ENCODE measurements at regions not wholly inside any gene's neighbourhood (a gene's known extent, or its start where the extent isn't known, plus 50 kb on each side); places are given as distances from the start of the nearest gene placed in this dataset.

DNA sequence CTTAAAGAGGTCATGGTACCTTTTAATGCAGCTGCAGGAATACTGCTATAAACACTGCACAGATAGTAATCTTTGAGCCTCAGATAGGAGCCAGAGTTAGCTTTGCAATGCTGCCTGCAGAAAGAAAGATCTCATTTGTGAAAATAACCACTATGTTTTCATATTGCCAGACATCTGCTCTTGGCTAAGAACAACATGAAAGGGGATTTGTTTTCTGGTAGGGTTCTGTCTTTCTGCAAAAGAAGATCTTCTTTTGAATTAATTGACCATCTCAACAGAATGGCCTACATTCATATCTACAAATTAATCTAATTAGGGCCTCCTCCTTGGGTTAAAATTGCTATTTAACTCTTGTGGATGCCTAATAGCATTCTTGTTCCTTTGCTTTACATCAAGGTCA, 177.6 kb upstream of the DPYD start:
- Histone ChIP-seq H3K4me1 (ENCODE audit: control insufficient read depth, insufficient read depth, low read length) (peaks cover 25% of the 10 kb centered on the region), H3K9ac (ENCODE audit: low read length) (no peak overlapping the region), H3K36me3 (ENCODE audit: control insufficient read depth, insufficient read depth, low read length, severe bottlenecking) (no peaks in the 10 kb centered on the region), H3K4me3 (ENCODE audit: low read length) (no peak overlapping the region), H3K9me3 (ENCODE audit: control insufficient read depth, low read length) (no peaks in the 10 kb centered on the region), H3K27me3 (replicated peaks; ENCODE audit: control insufficient read depth, insufficient read depth, low read length) (no peaks in the 10 kb centered on the region)
- DNase-seq (ENCODE audit: low read depth): no peak

DNA sequence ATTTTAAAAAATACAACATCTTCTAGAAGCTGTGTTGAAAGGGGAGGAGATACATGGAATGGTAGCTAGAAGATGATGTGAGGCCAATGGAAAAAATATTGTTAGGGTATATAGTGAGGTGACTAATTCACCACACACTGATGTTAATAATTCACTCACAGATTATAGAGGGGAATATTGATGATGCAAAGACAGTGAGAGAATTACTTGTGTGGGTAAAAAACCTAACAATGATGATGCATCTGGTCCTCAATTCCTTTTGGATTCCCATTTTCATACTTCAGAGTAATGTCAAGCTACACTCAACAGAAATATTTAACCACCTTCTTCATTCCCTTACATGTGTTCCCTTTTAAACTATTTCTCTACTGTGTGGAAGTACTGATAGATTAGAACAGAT, 169.5 kb upstream of the DPYD start:
- H3K9me3 ChIP-seq (ENCODE audit: control insufficient read depth, low read length): no peaks in the 10 kb centered on the region
- DNase-seq (ENCODE audit: low read depth): no peak
- no peak overlapping the region for H3K9ac ChIP-seq (ENCODE audit: low read length)
- no peak overlapping the region for H3K4me3 ChIP-seq (ENCODE audit: low read length)
- H3K36me3 ChIP-seq (ENCODE audit: control insufficient read depth, insufficient read depth, low read length, severe bottlenecking): no peaks in the 10 kb centered on the region
- H3K27me3 ChIP-seq (replicated peaks; ENCODE audit: control insufficient read depth, insufficient read depth, low read length): no peaks in the 10 kb centered on the region
- peaks cover 9% of the 10 kb centered on the region for H3K4me1 ChIP-seq (ENCODE audit: control insufficient read depth, insufficient read depth, low read length)

DNA sequence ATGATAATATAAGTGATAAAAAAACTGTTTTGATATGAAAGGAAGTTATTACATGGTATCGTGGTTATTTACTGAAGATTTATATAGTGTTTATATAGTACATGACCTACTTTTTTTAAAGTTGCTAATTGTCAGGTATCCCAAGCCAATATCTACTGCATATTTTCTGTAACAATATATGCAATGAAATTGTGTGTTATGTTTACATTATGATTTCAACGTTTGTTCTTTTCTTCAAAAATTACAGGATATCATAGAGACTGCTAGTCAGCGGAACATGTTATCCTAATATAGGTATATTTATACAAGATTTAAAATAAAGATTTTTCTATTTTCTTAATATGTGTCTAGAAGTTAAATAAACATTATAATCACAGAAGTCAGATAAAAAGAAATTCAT, 167.5 kb upstream of the DPYD start:
- Histone ChIP-seq H3K27me3 (replicated peaks; ENCODE audit: control insufficient read depth, insufficient read depth, low read length) (no peaks in the 10 kb centered on the region), H3K9me3 (ENCODE audit: control insufficient read depth, low read length) (no peaks in the 10 kb centered on the region), H3K4me1 (ENCODE audit: control insufficient read depth, insufficient read depth, low read length) (peaks cover 9% of the 10 kb centered on the region), H3K4me3 (ENCODE audit: low read length) (no peak overlapping the region), H3K36me3 (ENCODE audit: control insufficient read depth, insufficient read depth, low read length, severe bottlenecking) (no peaks in the 10 kb centered on the region), H3K9ac (ENCODE audit: low read length) (no peak overlapping the region)
- no peak for DNase-seq (ENCODE audit: low read depth)

DNA sequence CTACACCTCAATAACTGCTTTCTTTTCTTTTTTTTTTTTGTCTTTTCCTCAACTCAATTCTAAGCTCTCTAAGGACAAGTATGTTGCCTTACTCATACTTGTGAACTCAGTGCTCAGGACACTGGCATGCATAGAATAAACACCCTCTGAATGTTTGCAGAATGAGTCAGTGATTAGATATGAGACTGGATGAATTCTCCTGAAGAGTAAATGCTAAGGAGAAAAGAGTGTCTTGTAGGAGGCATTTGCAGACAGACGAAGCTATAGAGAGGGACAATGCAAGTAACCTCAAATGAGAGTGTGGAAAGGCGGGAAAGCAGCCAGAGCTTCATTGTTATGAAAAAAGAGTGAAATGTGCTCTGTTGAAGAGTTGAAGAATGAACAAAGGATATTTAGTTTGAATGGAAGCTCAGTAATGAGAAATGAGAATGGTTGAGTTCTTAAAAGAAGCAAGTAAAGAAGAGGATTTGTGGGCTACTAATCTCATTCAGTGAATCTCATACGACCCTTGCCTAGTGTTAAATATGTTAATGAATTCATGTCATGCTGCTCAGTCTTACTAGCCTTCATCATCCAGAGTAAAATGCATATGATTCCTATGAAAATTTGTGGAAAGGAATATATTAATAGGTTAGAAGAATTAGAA, 166.1 kb upstream of the DPYD start:
- peak; percentile 87 for DNase-seq (ENCODE audit: low read depth)
- H3K27me3 ChIP-seq (replicated peaks; ENCODE audit: control insufficient read depth, insufficient read depth, low read length): no peaks in the 10 kb centered on the region
- H3K4me1 ChIP-seq (ENCODE audit: control insufficient read depth, insufficient read depth, low read length): peaks cover 9% of the 10 kb centered on the region
- H3K36me3 ChIP-seq (ENCODE audit: control insufficient read depth, insufficient read depth, low read length, severe bottlenecking): no peaks in the 10 kb centered on the region
- no peak overlapping the region for H3K4me3 ChIP-seq (ENCODE audit: low read length)
- H3K9me3 ChIP-seq (ENCODE audit: control insufficient read depth, low read length): no peaks in the 10 kb centered on the region
- no peak overlapping the region for H3K9ac ChIP-seq (ENCODE audit: low read length)

DNA sequence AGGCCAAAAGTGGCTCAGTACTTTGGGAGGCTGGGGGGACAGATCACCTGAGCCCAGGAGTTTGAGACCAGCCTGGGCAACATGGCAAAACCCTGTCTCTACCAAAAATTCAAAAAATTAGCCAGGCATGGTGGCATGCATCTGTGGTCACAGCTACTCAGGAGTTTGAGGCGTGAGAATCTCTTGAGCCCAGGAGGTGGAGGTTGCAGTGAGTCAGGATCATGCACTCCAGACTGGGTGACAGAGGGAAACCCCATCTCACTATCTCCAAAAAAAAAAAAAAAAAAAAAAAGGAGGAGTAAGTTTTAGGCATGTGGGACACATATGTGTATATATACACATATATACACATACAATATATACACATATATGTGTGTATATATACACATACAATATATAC, 165.3 kb upstream of the DPYD start:
- H3K9ac ChIP-seq (ENCODE audit: low read length): no peak overlapping the region
- H3K4me3 ChIP-seq (ENCODE audit: low read length): no peak overlapping the region
- no peaks in the 10 kb centered on the region for H3K9me3 ChIP-seq (ENCODE audit: control insufficient read depth, low read length)
- no peaks in the 10 kb centered on the region for H3K27me3 ChIP-seq (replicated peaks; ENCODE audit: control insufficient read depth, insufficient read depth, low read length)
- peak; percentile 24 for DNase-seq (ENCODE audit: low read depth)
- peaks cover 9% of the 10 kb centered on the region for H3K4me1 ChIP-seq (ENCODE audit: control insufficient read depth, insufficient read depth, low read length)
- H3K36me3 ChIP-seq (ENCODE audit: control insufficient read depth, insufficient read depth, low read length, severe bottlenecking): no peaks in the 10 kb centered on the region

DNA sequence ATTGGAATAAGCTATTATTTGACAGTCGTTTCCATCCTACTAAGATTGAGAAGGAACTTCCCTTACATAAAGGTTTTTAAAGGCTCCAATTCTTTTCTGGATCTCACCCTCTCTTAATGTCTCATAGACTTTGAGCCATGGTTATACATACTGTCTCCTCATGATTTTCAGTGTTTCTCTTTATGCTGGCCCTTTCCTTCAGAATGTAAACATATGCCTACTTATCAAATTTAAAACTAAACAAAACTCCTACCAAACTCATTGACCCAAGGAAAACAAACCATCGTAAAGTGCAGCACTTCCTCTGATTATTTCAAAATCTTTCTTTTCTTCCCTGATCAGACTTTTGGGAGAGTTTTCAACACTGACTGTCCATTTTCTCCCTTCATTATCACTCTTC, 163.4 kb upstream of the DPYD start:
- Histone ChIP-seq H3K27me3 (replicated peaks; ENCODE audit: control insufficient read depth, insufficient read depth, low read length) (no peaks in the 10 kb centered on the region), H3K36me3 (ENCODE audit: control insufficient read depth, insufficient read depth, low read length, severe bottlenecking) (no peaks in the 10 kb centered on the region), H3K4me3 (ENCODE audit: low read length) (no peak overlapping the region), H3K9ac (ENCODE audit: low read length) (no peak overlapping the region), H3K4me1 (ENCODE audit: control insufficient read depth, insufficient read depth, low read length) (peaks cover 9% of the 10 kb centered on the region), H3K9me3 (ENCODE audit: control insufficient read depth, low read length) (no peaks in the 10 kb centered on the region)
- DNase-seq (ENCODE audit: low read depth): peak; percentile 5

DNA sequence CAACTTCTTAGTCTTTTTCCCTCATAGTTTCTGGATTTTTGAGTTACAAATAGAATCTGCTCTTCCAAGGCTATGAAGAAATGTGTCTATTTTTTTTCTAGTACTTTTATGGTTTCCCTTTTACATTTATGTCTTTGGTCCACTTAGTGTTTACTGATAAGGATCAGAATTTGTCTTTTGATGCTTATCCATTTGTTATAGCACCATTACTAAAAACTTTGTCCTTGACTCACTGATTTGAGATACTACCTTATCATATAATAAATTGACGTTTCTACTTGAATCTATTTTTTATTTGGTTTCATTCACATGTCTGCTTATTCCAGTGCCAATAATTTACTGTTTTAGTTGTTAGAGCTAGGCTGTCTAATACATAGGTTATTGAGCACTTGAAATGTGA, 161.1 kb upstream of the DPYD start:
- no peak for DNase-seq (ENCODE audit: low read depth)
- no peaks in the 10 kb centered on the region for H3K27me3 ChIP-seq (replicated peaks; ENCODE audit: control insufficient read depth, insufficient read depth, low read length)
- H3K9me3 ChIP-seq (ENCODE audit: control insufficient read depth, low read length): no peaks in the 10 kb centered on the region

DNA sequence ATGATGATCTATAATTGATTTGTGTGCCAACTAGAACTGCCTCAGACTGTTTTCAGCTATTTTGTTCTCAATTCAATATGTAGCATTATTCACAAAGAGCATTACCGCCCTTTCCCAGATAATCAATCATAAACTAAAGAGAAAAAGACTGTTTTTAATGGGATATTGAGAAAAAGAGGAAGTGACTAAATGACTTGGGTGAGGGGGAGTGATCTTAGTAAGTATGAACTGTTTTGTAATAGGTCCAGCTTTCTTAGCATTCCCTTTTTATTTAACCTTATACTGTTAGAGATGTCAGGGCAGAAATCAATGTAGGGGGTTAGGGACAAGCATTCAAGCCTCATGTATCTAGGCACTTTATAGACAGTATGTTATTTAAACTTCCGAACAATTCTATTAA, 157.8 kb upstream of the DPYD start:
- H3K27me3 ChIP-seq (replicated peaks; ENCODE audit: control insufficient read depth, insufficient read depth, low read length): no peaks in the 10 kb centered on the region
- no peak overlapping the region for H3K4me3 ChIP-seq (ENCODE audit: low read length)
- DNase-seq (ENCODE audit: low read depth): no peak
- peaks cover 3% of the 10 kb centered on the region for H3K4me1 ChIP-seq (ENCODE audit: control insufficient read depth, insufficient read depth, low read length)
- no peaks in the 10 kb centered on the region for H3K9me3 ChIP-seq (ENCODE audit: control insufficient read depth, low read length)
- no peaks in the 10 kb centered on the region for H3K36me3 ChIP-seq (ENCODE audit: control insufficient read depth, insufficient read depth, low read length, severe bottlenecking)
- no peak overlapping the region for H3K9ac ChIP-seq (ENCODE audit: low read length)

More for the DNA sequence above, 161.1 kb upstream of the DPYD start:
- peaks cover 5% of the 10 kb centered on the region for H3K4me1 ChIP-seq (ENCODE audit: control insufficient read depth, insufficient read depth, low read length)
- no peaks in the 10 kb centered on the region for H3K36me3 ChIP-seq (ENCODE audit: control insufficient read depth, insufficient read depth, low read length, severe bottlenecking)
- H3K9ac ChIP-seq (ENCODE audit: low read length): no peak overlapping the region
- H3K4me3 ChIP-seq (ENCODE audit: low read length): no peak overlapping the region

DNA sequence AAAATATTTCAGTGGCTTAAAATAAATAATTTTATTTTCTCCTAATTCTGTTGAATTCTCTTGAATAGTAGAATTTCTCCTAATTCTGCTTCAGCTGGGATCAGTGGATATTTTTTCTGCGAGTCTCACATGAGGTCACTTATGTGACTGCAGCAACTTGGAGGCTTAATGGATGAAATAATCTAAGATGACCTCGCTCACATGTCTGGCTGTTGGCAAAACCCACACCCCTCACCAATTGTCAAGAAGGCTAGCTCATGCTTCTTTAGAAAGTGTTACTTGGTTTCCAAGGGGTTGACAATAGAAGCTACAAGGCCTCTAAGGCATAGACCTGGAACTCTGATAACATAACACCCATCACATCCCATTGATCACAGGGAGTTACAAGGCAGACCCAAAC, 156.9 kb upstream of the DPYD start:
- Histone ChIP-seq H3K9me3 (ENCODE audit: control insufficient read depth, low read length) (no peaks in the 10 kb centered on the region), H3K27me3 (replicated peaks; ENCODE audit: control insufficient read depth, insufficient read depth, low read length) (no peaks in the 10 kb centered on the region), H3K4me1 (ENCODE audit: control insufficient read depth, insufficient read depth, low read length) (peaks cover 3% of the 10 kb centered on the region), H3K36me3 (ENCODE audit: control insufficient read depth, insufficient read depth, low read length, severe bottlenecking) (no peaks in the 10 kb centered on the region), H3K4me3 (ENCODE audit: low read length) (no peak overlapping the region), H3K9ac (ENCODE audit: low read length) (no peak overlapping the region)
- no peak for DNase-seq (ENCODE audit: low read depth)

DNA sequence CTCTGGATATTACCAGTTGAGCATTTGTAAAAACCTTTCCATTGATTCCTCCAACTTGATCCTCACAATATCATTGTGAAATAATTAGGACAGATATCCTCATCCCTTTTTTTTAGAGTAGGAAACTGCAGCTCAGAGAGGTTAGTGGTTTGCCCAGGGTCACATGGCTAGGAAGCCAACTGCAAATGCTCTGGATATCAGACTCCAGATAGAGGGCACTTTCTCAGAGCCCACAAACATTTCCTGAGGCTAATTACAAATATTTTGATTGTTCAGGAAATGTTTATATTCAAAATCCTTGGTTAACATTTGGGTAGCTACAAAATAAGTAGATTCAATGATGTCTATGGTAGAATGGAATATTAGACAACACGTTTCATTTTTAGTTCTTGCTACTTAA, 154.8 kb upstream of the DPYD start:
- no peak for DNase-seq (ENCODE audit: low read depth)
- H3K9me3 ChIP-seq (ENCODE audit: control insufficient read depth, low read length): no peaks in the 10 kb centered on the region
- H3K27me3 ChIP-seq (replicated peaks; ENCODE audit: control insufficient read depth, insufficient read depth, low read length): no peaks in the 10 kb centered on the region
- H3K36me3 ChIP-seq (ENCODE audit: control insufficient read depth, insufficient read depth, low read length, severe bottlenecking): no peaks in the 10 kb centered on the region
- no peak overlapping the region for H3K4me3 ChIP-seq (ENCODE audit: low read length)
- no peak overlapping the region for H3K9ac ChIP-seq (ENCODE audit: low read length)
- H3K4me1 ChIP-seq (ENCODE audit: control insufficient read depth, insufficient read depth, low read length): peaks cover 3% of the 10 kb centered on the region

DNA sequence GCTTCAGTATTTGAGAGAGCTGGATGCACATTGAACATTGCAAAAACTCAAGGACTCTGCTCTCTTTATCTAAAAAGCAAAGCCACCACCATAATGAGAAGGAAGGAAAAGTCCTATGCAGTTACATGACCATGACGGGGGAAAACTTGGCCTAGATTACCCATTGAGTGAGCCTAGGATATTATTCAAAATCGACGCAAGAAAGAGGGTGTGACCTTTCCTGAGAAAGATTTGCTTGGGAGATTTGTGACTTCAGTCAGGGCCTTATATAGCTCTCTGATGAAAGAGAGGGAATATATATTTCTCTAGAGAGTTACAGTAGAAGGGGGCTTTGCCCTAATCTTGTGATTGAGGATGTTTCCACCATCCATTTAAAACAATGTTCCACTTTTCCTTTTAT, 153.0 kb upstream of the DPYD start:
- Histone ChIP-seq H3K9ac (ENCODE audit: low read length) (no peak overlapping the region), H3K9me3 (ENCODE audit: control insufficient read depth, low read length) (no peaks in the 10 kb centered on the region), H3K4me1 (ENCODE audit: control insufficient read depth, insufficient read depth, low read length) (peaks cover 3% of the 10 kb centered on the region), H3K4me3 (ENCODE audit: low read length) (no peak overlapping the region), H3K36me3 (ENCODE audit: control insufficient read depth, insufficient read depth, low read length, severe bottlenecking) (no peaks in the 10 kb centered on the region), H3K27me3 (replicated peaks; ENCODE audit: control insufficient read depth, insufficient read depth, low read length) (no peaks in the 10 kb centered on the region)
- DNase-seq (ENCODE audit: low read depth): no peak

DNA sequence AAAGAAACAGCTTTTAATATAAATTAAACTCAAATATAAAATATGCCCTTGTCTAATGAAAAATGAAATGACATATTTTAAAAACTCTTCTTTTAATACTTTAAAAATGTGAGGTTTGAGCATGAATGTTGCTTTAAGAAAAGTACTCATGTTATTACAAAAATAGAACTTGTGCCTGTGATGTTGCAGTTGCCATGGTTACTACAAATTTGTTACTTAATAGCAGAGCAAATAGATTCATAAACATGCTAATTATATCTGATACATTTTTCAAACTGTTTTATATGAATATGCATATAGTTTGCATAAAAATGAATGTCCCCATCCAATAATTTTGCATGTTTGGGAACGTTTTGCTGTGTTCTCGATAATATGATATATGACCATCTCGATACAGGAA, 152.3 kb upstream of the DPYD start:
- H3K27me3 ChIP-seq (replicated peaks; ENCODE audit: control insufficient read depth, insufficient read depth, low read length): no peaks in the 10 kb centered on the region
- DNase-seq (ENCODE audit: low read depth): no peak
- no peak overlapping the region for H3K4me3 ChIP-seq (ENCODE audit: low read length)
- H3K36me3 ChIP-seq (ENCODE audit: control insufficient read depth, insufficient read depth, low read length, severe bottlenecking): no peaks in the 10 kb centered on the region
- H3K4me1 ChIP-seq (ENCODE audit: control insufficient read depth, insufficient read depth, low read length): peaks cover 2% of the 10 kb centered on the region
- H3K9me3 ChIP-seq (ENCODE audit: control insufficient read depth, low read length): no peaks in the 10 kb centered on the region
- H3K9ac ChIP-seq (ENCODE audit: low read length): no peak overlapping the region
